KMS-11 (cell line): ENCODE measurements at regions not wholly inside any gene's neighbourhood (a gene's known extent, or its start where the extent isn't known, plus 50 kb on each side); places are given as distances from the start of the nearest gene placed in this dataset.

Experiments used
- H2AFZ ChIP-seq: fragments of 200-600 bp; sonication (generic); 2 replicates; pipeline ENCODE4 v1.6.1; 2016; ENCODE audit warnings: antibody characterized with exemption, mixed run types, low read depth
- H3K27ac ChIP-seq: fragments of 200-600 bp; sonication (generic); 2 replicates; pipeline ENCODE4 v1.6.1; 2016; ENCODE audit warnings: mild to moderate bottlenecking, mixed run types
- H3K27me3 ChIP-seq: fragments of 200-600 bp; sonication (generic); 2 replicates; pipeline ENCODE4 v1.6.1; 2017; ENCODE audit warnings: mild to moderate bottlenecking, low read depth, mixed run types, moderate library complexity; ENCODE audit not compliant: insufficient read depth
- H3K36me3 ChIP-seq: fragments of 200-600 bp; sonication (generic); 2 replicates; pipeline ENCODE4 v1.6.1; 2017; ENCODE audit warnings: mild to moderate bottlenecking, mixed run types; ENCODE audit not compliant: insufficient read depth
- H3K4me1 ChIP-seq: fragments of 200-600 bp; sonication (generic); 2 replicates; pipeline ENCODE4 v1.6.1; 2016; ENCODE audit warnings: mild to moderate bottlenecking, low read depth, mixed run types; ENCODE audit not compliant: poor library complexity, severe bottlenecking
- H3K4me2 ChIP-seq: fragments of 200-600 bp; sonication (generic); 2 replicates; pipeline ENCODE4 v1.7.0; 2016; ENCODE audit warnings: mild to moderate bottlenecking, mixed run types
- H3K4me3 ChIP-seq: fragments of 200-600 bp; sonication (generic); IDR thresholded peaks from 2 replicates; pipeline ENCODE4 v1.6.1; 2017; ENCODE audit warnings: low read depth, low read length, mixed read lengths; ENCODE audit not compliant: insufficient read depth
- H3K79me2 ChIP-seq: fragments of 200-600 bp; sonication (generic); 2 replicates; pipeline ENCODE4 v1.6.1; 2016; ENCODE audit warnings: low read depth, mixed run types; ENCODE audit not compliant: insufficient read depth
- H3K9ac ChIP-seq: fragments of 200-600 bp; sonication (generic); 2 replicates; pipeline ENCODE4 v1.6.1; 2016; ENCODE audit warnings: mild to moderate bottlenecking, mixed run types
- H4K20me1 ChIP-seq: fragments of 200-600 bp; sonication (generic); 2 replicates; pipeline ENCODE4 v1.6.1; 2016; ENCODE audit warnings: mild to moderate bottlenecking, mixed run types; ENCODE audit not compliant: insufficient read depth
- TF ChIP-seq, protein P1 (sequence below): fragments of 200-600 bp; sonication (generic); conservative IDR thresholded peaks from 2 replicates; pipeline ENCODE4 v1.6.1; 2017; ENCODE audit warnings: low read depth, mild to moderate bottlenecking, antibody characterized with exemption, low read length, moderate library complexity, mixed read lengths

DNA sequence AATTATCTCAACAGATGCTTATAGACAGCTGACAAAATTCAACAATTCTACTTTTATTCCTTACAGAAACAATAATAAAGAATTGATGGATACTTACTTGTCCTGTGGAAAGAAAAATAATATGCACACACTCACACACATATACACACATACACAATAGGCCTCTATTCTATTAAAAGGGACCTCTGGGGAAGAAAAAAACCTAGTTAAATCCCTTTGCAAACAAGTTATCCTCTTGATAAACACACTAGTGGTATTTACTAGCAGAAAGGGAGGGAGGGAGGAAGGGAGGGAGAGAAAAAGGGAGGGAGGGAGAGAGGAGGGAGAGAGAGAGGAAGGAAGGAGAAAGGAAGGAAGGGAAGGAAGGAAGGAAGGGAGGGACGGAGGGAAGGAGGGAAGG lies 486.4 kb downstream of the HINT1 start:
- Histone ChIP-seq H3K27me3 (no peaks in the 10 kb centered on the region), H3K79me2 (no peaks in the 10 kb centered on the region), H2AFZ (no peak overlapping the region), H4K20me1 (no peaks in the 10 kb centered on the region), H3K27ac (no peak overlapping the region), H3K36me3 (no peaks in the 10 kb centered on the region), H3K4me3 (no peak overlapping the region), H3K4me1 (no peaks in the 10 kb centered on the region), H3K4me2 (no peak overlapping the region), H3K9ac (no peak overlapping the region)
- TF ChIP-seq, protein P1, sequence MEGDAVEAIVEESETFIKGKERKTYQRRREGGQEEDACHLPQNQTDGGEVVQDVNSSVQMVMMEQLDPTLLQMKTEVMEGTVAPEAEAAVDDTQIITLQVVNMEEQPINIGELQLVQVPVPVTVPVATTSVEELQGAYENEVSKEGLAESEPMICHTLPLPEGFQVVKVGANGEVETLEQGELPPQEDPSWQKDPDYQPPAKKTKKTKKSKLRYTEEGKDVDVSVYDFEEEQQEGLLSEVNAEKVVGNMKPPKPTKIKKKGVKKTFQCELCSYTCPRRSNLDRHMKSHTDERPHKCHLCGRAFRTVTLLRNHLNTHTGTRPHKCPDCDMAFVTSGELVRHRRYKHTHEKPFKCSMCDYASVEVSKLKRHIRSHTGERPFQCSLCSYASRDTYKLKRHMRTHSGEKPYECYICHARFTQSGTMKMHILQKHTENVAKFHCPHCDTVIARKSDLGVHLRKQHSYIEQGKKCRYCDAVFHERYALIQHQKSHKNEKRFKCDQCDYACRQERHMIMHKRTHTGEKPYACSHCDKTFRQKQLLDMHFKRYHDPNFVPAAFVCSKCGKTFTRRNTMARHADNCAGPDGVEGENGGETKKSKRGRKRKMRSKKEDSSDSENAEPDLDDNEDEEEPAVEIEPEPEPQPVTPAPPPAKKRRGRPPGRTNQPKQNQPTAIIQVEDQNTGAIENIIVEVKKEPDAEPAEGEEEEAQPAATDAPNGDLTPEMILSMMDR = no peak

DNA sequence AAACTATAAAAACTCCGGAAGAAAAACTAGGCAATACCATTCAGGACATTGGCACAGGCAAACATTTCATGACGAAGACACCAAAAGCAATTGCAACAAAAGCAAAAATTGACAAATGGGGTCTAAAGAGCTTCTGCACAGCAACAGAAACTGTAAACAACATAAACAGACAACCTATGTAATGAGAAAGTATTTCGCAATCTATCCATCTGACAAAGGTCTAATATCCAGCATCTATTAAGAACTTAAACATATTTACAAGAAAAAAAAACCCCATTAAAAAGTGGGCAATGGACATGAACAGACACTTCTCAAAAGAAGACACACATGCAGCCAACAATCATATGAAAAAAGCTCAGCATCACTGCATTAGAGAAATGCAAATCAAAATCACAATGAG lies 498.6 kb downstream of the HINT1 start:
- Histone ChIP-seq H3K36me3 (no peaks in the 10 kb centered on the region), H3K4me3 (no peak overlapping the region), H3K9ac (no peak overlapping the region), H3K4me2 (no peak overlapping the region), H3K79me2 (no peaks in the 10 kb centered on the region), H3K27ac (no peak overlapping the region), H4K20me1 (no peaks in the 10 kb centered on the region), H2AFZ (no peak overlapping the region), H3K4me1 (no peaks in the 10 kb centered on the region), H3K27me3 (no peaks in the 10 kb centered on the region)
- TF ChIP-seq, protein P1 = no peak

DNA sequence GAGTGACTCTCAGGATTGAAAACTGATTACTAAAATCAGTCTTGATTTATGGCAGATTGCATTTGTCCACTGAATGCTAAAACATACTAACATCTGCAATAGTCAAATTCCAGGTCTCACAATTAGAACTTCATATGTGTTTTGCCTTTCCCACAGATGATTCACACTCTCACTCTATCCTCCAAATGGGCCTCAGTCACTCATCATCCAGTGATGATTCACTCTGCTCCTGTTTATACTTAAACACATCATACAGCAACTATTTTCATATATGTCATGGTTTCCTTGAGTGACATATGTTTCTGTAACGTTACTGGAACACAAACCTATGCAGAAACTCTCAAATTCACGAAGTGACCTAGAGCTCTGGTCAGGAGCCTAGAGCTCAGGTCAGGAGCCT lies 512.9 kb downstream of the HINT1 start:
- Histone ChIP-seq H3K4me2 (no peak overlapping the region), H3K4me1 (no peaks in the 10 kb centered on the region), H3K36me3 (no peaks in the 10 kb centered on the region), H4K20me1 (no peaks in the 10 kb centered on the region), H3K27ac (no peak overlapping the region), H3K9ac (no peak overlapping the region), H3K79me2 (no peaks in the 10 kb centered on the region), H3K4me3 (no peak overlapping the region), H3K27me3 (no peaks in the 10 kb centered on the region), H2AFZ (no peak overlapping the region)
- TF ChIP-seq, protein P1 = no peak

DNA sequence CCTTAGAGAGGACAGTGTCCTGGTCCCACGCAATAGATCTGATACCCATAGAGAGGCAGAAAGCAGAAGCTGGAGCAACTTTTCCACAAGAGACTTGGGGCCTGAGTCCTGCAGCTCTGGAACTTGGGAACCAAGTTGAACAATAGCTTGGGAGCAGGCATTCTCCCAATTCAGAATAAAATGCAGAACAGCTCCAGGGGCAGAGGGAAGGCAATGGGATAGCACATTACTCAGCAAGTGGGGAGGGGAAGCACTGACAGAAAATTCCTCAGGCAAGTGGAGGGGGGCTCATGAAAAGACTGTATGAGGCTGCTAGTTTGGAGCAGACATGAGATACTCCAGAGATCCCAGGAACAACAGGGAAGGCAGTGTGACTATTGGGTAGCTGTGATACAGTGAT lies 513.6 kb downstream of the HINT1 start:
- H3K9ac ChIP-seq = no peak overlapping the region
- TF ChIP-seq, protein P1 = no peak
- H3K27ac ChIP-seq = no peak overlapping the region

DNA sequence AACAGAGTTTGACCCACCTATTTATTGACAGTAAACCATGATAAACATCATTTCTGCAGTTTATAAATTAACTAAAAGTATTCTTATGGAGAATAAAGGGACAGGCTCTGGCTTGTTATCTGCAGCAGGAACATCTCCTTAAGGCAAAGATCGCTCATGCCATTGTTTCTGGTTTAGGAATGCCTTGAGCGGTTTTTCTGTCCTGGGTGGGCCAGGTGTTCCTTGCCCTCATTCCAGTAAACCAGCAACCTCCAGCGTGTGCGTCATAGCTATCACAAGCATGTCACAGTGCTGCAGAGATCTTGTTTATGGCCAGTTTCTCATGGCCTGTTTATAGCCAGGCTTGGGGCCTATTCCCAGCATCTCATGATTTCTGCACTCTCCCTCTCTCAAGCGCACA lies 521.7 kb downstream of the HINT1 start:
- H3K79me2 ChIP-seq = no peaks in the 10 kb centered on the region
- TF ChIP-seq, protein P1 = no peak
- H3K9ac ChIP-seq = no peak overlapping the region
- H3K36me3 ChIP-seq = no peaks in the 10 kb centered on the region
- no peak overlapping the region for H3K4me2 ChIP-seq
- H3K27me3 ChIP-seq = no peaks in the 10 kb centered on the region
- no peaks in the 10 kb centered on the region for H3K4me1 ChIP-seq
- H3K4me3 ChIP-seq = no peak overlapping the region
- no peak overlapping the region for H2AFZ ChIP-seq
- no peak overlapping the region for H3K27ac ChIP-seq
- no peaks in the 10 kb centered on the region for H4K20me1 ChIP-seq

More for the DNA sequence above, 513.6 kb downstream of the HINT1 start:
- Histone ChIP-seq H2AFZ (no peak overlapping the region), H3K4me2 (no peak overlapping the region), H3K79me2 (no peaks in the 10 kb centered on the region), H3K36me3 (no peaks in the 10 kb centered on the region), H3K27me3 (no peaks in the 10 kb centered on the region), H3K4me1 (no peaks in the 10 kb centered on the region), H3K4me3 (no peak overlapping the region), H4K20me1 (no peaks in the 10 kb centered on the region)
